ENCODE measurements at regions not wholly inside any gene's neighbourhood (a gene's known extent, or its start where the extent isn't known, plus 50 kb on each side); places are given as distances from the start of the nearest gene placed in this dataset.

GRCh38 chr11:106581399-106581798 lies 436.9 kb downstream of the GUCY1A2 start:
- peaks cover 11% of the 10 kb centered on the region for H3K4me1 ChIP-seq
- no peak overlapping the region for H3K4me3 ChIP-seq
- no peak overlapping the region for H3K4me2 ChIP-seq
- H3K9me3 ChIP-seq: no peaks in the 10 kb centered on the region
- H3K27me3 ChIP-seq: no peaks in the 10 kb centered on the region
- no peak overlapping the region for H3K9ac ChIP-seq
- H3K36me3 ChIP-seq: no peaks in the 10 kb centered on the region
- no peaks in the 10 kb centered on the region for H4K20me1 ChIP-seq
- TF ChIP-seq Cebpa-rat (IDR thresholded peaks at IDR 0.05): no peak
- no peak overlapping the region for H3K27ac ChIP-seq

- Histone ChIP-seq H3K27ac (no peak overlapping the region), H3K9ac (no peak overlapping the region), H3K9me3 (no peaks in the 10 kb centered on the region), H3K4me3 (no peak overlapping the region), H4K20me1 (no peaks in the 10 kb centered on the region), H3K4me1 (no peaks in the 10 kb centered on the region), H3K27me3 (no peaks in the 10 kb centered on the region), H3K4me2 (no peak overlapping the region), H3K36me3 (no peaks in the 10 kb centered on the region)
- TF ChIP-seq Cebpa-rat (IDR thresholded peaks at IDR 0.05): no peak
Measured at GRCh38 chr11:106585061-106585460, 433.2 kb downstream of the GUCY1A2 start.

GRCh38 chr11:106594751-106595351 lies 423.4 kb downstream of the GUCY1A2 start:
- no peaks in the 10 kb centered on the region for H3K9me3 ChIP-seq
- H3K36me3 ChIP-seq: no peaks in the 10 kb centered on the region
- no peaks in the 10 kb centered on the region for H3K27me3 ChIP-seq
- no peak for TF ChIP-seq Cebpa-rat (IDR thresholded peaks at IDR 0.05)
- H3K4me1 ChIP-seq: no peaks in the 10 kb centered on the region
- no peak overlapping the region for H3K4me3 ChIP-seq
- H3K9ac ChIP-seq: no peak overlapping the region
- no peak overlapping the region for H3K27ac ChIP-seq
- H4K20me1 ChIP-seq: no peaks in the 10 kb centered on the region
- no peak overlapping the region for H3K4me2 ChIP-seq

- H3K9me3 ChIP-seq: no peaks in the 10 kb centered on the region
- no peak overlapping the region for H3K27ac ChIP-seq
- H3K9ac ChIP-seq: no peak overlapping the region
- H3K36me3 ChIP-seq: no peaks in the 10 kb centered on the region
- no peak for TF ChIP-seq Cebpa-rat (IDR thresholded peaks at IDR 0.05)
- H3K4me2 ChIP-seq: no peak overlapping the region
- no peaks in the 10 kb centered on the region for H3K4me1 ChIP-seq
- H3K27me3 ChIP-seq: no peaks in the 10 kb centered on the region
- H3K4me3 ChIP-seq: no peak overlapping the region
- no peaks in the 10 kb centered on the region for H4K20me1 ChIP-seq
Measured at GRCh38 chr11:106601684-106602297, 416.5 kb downstream of the GUCY1A2 start.

GRCh38 chr11:106608677-106609076 lies 409.6 kb downstream of the GUCY1A2 start:
- no peak overlapping the region for H3K9ac ChIP-seq
- H3K9me3 ChIP-seq: no peaks in the 10 kb centered on the region
- no peak overlapping the region for H3K4me2 ChIP-seq
- no peak for TF ChIP-seq Cebpa-rat (IDR thresholded peaks at IDR 0.05)
- H3K36me3 ChIP-seq: no peaks in the 10 kb centered on the region
- H3K27me3 ChIP-seq: no peaks in the 10 kb centered on the region
- no peak overlapping the region for H3K27ac ChIP-seq
- no peaks in the 10 kb centered on the region for H4K20me1 ChIP-seq
- no peaks in the 10 kb centered on the region for H3K4me1 ChIP-seq
- H3K4me3 ChIP-seq: no peak overlapping the region

GRCh38 chr11:106614262-106614661 lies 404.0 kb downstream of the GUCY1A2 start:
- no peak overlapping the region for H3K4me2 ChIP-seq
- no peaks in the 10 kb centered on the region for H3K9me3 ChIP-seq
- no peaks in the 10 kb centered on the region for H3K4me1 ChIP-seq
- H3K27ac ChIP-seq: no peak overlapping the region
- no peaks in the 10 kb centered on the region for H3K36me3 ChIP-seq
- no peak overlapping the region for H3K4me3 ChIP-seq
- H3K27me3 ChIP-seq: no peaks in the 10 kb centered on the region
- no peak overlapping the region for H3K9ac ChIP-seq
- H4K20me1 ChIP-seq: no peaks in the 10 kb centered on the region
- TF ChIP-seq Cebpa-rat (IDR thresholded peaks at IDR 0.05): no peak

- no peak for TF ChIP-seq Cebpa-rat (IDR thresholded peaks at IDR 0.05)
- Histone ChIP-seq H3K9ac (no peak overlapping the region), H3K36me3 (no peaks in the 10 kb centered on the region), H3K27ac (no peak overlapping the region), H4K20me1 (no peaks in the 10 kb centered on the region), H3K4me2 (no peak overlapping the region), H3K9me3 (no peaks in the 10 kb centered on the region), H3K4me1 (no peaks in the 10 kb centered on the region), H3K27me3 (no peaks in the 10 kb centered on the region), H3K4me3 (no peak overlapping the region)
Measured at GRCh38 chr11:106619320-106619990, 398.8 kb downstream of the GUCY1A2 start.

GRCh38 chr11:106621484-106621883 lies 396.8 kb downstream of the GUCY1A2 start:
- Histone ChIP-seq H3K4me2 (no peak overlapping the region), H3K9ac (no peak overlapping the region), H3K9me3 (no peaks in the 10 kb centered on the region), H3K4me1 (no peaks in the 10 kb centered on the region), H3K36me3 (no peaks in the 10 kb centered on the region), H3K27ac (no peak overlapping the region), H3K27me3 (no peaks in the 10 kb centered on the region), H4K20me1 (no peaks in the 10 kb centered on the region), H3K4me3 (no peak overlapping the region)
- TF ChIP-seq Cebpa-rat (IDR thresholded peaks at IDR 0.05): no peak
